HG03571 (cell line): ENCODE measurements at regions not wholly inside any gene's neighbourhood (a gene's known extent, or its start where the extent isn't known, plus 50 kb on each side); places are given as distances from the start of the nearest gene placed in this dataset.

Source experiments
- ATAC-seq: cut with Tn5 transposase; IDR thresholded peaks from one replicate; pipeline ENCODE4 v1.9.1; 2021; ENCODE audit not compliant: unreplicated experiment

DNA sequence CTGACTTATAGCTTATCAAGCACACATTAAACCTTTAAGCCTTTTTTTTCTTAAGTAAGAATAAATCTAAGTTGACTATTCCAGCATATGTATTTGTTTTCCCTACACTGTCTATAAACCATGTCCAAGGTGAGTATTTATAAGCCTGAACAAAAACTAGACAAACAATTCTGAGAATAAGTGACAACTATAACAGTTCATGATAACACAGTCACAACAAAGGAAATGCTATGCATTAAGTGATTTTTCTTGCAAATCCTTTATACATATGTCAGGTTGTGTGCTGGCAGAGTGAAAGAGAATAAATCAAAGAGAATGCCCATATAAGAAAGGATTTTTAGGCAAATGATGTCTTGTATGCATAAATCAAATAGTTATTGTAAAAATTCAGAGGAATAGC, 408.8 kb upstream of the KIF2A start:
- ATAC-seq: no peak

DNA sequence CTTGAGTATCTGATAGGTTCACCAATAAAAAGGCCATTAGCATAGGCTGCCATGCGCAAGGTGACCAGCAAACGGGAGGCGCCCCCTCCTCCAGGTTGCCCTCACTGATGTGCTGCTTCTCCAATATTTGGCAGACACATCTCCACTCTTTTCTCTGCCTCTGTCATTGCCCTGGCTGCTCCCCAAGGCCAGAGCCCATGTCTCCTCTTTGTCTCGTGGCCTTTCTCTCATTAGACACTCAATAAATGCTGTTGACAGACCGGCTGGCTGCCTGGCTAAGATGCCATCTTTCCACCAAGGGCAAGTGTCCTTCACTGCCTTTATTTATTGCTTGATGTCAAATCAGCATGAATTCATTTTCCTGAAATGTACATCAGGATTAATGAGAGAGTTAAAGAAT, 404.0 kb upstream of the KIF2A start:
- no peak for ATAC-seq

DNA sequence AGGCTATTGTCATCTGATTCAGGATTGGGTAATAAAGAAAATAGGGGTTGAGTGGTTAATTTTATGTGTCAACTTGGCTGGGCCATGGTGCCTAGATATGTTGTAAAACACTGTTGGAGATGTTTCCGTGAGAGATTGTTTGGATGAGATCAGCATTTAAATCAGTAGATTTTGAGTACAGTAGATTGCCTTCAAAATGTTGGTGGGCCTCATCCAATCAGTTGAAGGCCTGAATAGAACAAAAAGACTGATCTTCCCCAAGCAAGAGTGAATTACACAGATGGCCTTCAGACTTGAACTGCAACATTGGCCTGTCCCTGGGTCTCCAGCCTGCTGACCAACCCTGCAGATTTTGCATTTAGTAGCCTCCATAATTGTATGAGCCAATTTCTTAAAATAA, 401.3 kb upstream of the KIF2A start:
- no peak for ATAC-seq

DNA sequence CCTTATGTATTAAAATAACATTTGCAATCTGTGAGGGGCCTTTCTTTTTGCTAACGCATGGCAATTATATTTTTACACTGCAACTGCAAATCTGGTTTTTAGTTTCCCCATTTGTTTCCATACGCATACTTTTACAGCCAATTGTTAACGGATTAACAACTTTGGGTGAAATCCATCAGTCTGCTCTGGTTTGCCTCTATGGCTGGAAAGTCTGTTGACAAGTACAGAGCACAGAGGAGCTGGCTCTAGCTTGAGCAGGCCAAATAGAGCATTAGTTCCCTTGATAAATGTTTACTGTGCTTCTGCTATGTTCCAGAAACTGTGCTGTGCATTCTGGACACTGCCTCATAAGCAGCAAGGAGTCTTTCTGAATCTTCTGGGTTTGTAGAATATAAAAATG, 400.4 kb upstream of the KIF2A start:
- no peak for ATAC-seq

DNA sequence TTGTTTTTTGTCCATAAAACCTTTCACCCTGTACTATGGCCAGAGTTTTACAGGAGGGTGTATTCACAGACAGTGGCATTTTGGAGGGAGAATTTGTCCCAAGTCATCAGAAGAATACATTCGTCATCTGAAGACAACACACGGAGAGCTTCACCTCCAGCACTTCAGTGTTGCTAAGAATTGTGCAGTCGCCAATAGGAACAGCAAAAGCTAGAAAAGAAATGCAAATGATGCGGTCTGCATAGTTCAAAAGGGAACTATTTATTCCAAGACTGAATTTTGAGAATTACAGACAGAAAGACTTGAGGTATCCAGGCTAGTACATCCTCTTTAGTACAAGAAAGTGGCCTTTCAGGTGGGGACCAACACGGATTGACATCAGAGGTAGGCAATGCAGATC, 399.2 kb upstream of the KIF2A start:
- no peak for ATAC-seq

DNA sequence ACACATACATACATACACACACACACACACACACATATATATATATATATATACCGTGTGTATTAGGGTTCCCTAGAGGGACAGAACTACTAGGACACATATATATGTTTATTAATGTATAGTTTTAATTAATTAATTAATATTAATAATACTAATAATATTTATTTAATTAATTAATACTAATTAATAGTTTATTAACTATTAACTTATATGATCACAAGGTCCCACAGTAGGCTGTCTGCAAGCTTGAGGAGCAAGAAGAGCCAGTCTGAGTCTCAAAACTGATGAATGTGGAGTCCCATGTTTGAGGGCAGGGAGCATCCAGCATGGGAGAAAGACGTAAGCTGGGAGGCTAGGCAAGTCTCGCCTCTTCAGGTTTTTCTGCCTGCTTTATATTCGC, 398.0 kb upstream of the KIF2A start:
- ATAC-seq: no peak

DNA sequence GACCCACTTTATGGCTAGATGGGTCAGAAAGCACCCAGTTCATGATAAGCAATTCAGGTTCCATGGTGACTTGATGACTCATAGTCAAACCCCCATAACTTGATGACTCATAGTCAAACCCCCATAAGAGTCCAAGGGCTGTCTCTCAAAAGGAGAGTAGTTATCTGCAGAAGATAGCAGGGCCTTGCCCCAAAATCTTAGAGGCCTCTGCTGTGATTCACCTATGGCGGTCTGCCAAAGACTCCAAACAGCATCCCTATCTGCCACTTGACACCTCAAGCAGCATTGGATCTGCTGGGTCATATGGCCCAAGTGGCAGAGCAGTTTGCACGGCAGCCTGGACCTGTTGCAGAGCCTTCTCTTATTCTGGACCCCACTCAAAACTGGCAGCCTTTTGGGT, 395.2 kb upstream of the KIF2A start:
- ATAC-seq: no peak

DNA sequence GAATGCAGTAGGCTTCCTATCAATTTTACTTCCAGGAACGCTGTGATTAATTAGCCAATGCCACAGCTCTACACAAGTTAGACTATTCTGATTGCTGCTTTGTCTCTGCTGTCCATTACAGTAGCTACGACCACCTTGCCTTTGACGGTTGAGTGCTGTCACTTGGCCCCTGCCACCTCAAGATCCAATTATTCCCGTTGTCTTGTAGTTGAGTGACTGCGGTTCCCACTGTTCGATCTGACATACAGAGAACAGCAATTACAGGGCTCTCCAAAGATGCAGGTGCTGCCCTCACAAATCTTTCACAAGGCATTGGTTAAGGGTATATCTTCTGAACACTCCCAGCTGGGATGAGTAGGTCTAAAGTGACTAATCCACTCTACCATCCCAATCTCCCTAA, 393.4 kb upstream of the KIF2A start:
- no peak for ATAC-seq

DNA sequence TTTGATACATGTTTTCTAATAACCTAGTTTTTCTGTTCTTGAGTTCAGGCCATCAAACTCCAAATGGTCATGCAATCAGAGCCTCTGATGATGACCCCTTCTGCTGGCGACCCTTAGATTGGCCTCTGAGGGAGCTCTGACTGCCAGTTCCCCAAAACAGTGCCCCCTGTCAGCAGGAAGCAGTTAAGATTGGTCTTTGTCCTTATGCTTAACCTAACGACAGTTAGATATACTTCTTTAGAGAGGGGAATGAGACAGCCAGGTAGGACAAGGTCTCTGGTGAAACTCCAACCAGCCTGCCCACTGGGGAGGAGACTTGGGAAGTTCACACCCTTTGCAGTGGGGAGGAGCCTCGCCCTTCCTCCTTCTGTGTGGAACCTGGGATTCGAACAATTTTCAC, 390.4 kb upstream of the KIF2A start:
- ATAC-seq: no peak

DNA sequence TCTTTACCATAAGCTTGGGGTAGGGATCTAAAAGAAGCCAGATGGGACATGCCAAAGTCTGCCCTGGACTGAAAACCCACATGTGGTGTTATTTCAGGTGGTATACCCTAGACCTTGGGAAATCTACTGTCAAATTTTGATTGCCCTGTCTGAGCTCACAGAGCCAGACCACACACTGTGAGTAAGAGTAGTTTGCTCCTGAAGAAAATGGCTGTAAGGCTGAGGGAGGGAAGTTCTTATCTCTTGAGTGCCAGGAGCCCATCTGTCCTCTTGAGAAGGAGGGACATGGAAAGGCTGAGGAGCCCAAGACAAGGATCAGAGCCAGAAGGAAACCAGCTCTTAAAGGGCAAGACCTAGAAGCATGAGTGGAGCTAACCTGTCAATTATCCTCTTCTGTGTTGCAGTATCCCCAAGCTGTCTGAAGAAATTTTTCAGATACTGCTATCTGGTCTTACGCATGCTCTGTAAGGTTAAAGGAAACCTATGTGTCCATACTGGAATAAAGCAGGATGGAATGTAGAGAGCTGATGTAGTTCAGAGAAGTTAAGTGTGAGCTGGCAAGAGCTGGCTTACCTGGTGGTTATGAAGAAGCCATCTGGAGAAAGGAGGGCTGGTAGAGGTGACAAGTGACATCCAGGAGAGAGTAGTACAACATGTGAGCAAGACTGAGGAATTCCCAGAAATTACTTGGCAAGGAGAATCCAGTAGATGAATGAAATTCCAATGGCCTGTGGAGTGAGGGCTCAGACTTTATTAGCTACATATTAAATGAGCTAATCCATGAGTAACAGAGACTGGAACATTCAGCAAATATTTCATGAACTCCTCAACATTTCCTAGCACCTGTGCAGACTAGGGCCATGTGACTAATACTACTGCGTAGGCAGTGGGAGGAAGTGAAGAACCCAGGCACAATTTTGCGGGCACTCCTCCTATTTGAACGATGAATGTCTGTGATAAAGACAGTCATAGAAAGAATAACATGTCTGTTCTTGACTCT, 389.1 kb upstream of the KIF2A start:
- no peak for ATAC-seq

DNA sequence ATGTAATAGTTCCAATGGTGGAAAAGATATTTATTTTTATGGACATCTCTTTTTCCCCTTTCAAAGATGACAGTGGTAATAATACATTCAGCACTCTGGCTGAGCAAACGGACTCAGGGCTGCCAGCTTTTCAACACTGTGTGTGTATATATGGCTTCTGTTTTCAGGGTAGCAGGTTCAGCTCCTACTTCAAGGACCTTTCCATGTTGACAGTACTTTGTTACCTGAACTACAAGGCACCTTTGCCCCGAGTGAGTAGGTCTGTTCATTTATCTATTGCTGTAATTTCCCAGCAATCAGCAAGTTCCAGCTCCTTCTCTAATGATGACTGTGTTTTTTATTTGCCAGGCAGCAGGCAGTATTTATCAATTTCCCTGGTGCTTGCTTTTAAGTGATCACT, 387.4 kb upstream of the KIF2A start:
- ATAC-seq: no peak

DNA sequence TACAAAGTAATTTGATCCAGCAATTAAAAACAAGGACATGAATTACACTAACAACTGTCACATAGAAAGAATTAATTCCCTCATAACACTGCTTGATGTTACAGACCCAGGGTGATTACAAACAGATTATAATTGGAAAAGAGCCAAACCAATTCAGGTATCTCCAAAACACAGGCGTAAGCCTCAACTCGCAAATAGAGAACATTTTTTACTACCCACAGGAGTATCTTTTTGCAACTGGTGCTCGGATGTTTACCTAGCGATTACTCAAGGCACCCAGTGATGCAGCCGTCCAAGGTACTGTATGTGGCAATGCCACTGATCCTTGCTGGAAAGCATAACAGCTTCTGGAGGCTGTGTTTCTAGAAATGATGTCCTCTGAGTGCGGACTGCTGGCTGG, 386.1 kb upstream of the KIF2A start:
- ATAC-seq: no peak

DNA sequence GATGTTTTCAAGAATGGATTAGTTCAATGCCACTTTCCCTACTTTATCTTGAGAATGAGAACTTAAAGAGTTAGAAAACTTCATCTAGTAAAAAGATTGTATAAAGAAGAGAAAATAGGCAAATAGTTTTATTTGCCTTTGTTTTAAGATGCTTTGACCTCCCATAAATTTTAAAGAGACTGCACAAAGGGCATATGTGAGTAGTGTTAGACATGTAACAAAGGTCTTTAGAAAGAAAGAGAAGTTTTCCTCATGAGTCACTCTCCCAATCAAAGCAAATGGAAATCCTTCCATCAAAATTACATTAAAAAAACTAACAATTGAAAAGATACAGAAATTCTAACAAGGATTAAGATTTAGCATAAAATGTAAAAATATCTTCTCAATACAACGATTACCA, 381.8 kb upstream of the KIF2A start:
- no peak for ATAC-seq

DNA sequence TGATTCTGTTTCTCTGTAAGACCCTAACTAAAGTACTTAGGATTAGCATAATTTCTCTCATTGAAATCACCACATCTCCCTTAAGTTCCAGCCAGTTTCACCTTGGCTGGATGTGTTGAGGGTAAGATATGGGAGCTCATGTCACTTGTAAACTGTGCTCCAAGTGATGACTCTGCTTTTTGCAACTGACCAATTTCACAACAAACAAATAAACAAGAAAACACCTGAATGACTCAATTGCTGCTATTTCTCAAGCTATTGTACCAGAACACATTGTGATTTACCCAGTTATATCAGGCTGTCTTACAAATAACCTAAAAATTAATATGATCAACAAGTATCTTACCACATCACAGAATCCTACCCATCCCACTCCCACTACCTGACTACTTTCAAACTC, 379.1 kb upstream of the KIF2A start:
- no peak for ATAC-seq

DNA sequence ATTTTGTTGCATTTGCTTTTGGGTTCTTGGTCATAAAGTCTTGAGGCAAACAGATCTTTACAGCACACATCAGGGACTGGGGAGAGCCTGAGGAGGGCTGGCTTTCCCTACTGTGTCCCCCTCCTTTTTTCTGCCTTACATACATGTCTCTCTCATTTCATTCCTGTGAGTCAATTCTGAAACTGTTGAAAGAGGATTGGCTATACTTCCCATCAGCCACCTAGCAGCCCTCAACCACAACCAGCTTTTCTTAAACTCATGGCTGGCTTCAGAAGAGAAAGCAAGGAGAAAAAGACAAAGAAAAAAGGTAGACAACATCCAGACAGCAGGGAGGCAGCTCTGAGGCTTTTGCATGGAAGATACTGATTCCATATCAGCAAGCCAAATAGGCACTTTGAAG, 374.8 kb upstream of the KIF2A start:
- no peak for ATAC-seq

DNA sequence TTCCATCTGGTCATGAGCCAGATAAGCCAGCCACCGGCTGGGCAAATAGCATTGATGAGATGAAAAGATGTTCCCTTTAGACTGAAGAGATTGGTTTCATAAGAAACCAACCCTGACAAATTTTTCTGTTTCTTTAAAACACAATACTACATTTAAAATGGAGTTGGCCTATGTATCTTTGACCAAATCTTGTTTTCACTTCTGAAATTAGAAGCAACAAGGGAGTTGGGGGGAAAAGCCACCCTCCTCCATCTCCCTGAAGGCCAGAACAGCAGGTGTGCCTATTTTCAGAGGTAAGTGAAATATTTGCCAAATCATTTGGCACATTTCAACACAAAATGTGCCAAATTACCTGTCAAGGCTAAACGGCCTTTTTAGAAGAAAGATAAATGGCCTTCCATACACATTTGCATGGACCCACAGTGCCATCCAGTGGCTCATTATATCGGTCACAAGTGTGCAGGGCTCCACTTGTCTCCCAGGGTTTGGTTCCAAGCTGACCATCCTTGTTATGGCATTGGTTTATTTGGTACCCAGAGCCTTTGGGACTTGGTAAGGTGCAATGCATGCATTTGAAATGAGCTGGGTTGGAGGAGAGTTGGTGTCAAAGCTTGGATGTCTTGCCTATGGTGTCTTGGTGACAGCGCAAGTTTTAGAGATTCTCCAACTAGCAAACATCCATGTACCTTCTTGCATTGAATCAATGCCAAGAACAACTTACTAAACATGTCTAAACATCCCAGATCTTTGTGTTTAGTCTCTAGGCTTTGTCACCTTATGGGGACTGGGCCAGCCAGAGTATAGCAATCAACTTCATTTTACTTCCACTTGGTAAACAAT, 372.0 kb upstream of the KIF2A start:
- no peak for ATAC-seq

DNA sequence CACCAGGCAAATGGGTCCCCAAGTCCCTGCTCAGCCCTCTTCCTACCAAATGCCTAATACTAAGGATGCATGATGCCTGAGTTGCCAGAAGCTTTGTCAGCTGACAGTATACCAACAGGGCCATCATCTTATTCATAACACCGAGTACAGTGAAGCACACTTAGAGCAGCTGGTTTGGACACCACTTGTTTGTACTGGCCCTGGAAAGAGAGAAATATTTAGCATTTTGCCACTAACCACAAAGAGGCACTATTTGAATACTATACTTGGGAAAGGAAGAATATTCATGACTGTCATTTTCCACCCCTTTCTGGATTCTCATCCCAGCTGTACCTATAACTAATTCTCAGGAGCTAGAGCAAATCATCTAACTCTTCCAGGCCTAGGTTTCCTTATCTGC, 364.4 kb upstream of the KIF2A start:
- no peak for ATAC-seq

DNA sequence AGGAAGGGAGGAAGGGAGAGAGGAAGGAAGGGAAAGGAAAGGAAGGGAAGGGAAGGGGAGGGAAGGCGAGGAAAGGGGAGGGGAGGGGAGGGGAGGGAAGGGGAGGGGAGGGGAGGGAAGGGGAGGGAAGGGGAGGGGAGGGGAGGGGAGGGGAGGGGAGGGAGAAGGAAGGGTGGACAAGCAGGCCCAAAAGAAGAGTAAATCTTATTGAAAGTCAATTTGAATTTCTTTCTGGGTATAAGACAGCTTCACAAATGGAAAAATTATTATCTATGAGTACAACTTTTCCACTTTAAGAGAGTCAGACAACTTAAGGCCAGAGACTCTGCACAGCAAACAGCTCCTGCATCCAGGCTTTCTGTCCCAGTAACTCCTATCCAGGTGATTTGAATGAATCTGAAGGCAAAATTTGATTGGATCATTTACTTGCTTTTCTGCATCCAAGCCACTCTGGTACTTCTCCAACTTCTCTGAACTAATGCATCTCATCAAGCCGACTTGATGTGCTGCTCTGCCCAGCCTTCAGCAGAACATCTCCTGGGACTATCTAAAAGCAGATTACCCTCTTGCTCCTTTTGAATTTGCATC, 363.4 kb upstream of the KIF2A start:
- ATAC-seq: no peak

DNA sequence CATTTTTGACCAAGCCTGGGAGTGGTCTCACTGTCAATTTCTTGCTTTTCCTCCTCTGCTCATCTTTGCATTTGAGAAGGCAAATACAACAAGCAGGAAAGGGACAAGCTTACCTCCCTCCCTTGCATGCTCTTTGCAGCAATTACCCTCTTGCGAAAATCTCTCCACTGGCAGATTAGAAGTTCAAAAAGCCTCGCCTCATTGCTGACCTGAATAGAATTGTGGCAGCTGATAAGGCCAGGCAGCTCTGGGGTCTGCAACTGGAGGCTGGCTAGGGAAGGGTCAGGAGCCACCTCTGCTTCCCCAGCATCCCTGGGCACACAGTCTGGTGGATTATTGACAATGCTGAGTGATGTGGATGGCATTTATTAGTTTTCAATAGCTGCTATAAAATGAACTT, 362.3 kb upstream of the KIF2A start:
- no peak for ATAC-seq

DNA sequence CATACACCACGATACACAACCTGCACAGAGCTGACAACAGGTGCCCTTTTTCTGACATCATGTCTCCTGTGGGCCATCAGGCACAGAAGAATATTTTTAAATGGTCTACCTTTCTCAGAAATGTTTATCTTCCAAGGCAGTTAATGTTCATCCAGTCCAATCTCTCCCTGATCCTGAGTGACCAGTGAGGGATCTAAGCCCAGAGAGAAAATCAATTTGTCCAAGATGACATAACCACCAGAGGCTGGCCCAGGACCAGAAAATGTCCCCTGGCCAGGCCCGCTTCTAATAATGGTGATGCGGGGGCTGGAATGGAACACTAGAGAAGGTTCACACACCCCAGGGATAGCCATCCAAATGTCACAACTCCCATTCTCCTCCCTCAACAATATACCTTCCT, 357.9 kb upstream of the KIF2A start:
- ATAC-seq: no peak

DNA sequence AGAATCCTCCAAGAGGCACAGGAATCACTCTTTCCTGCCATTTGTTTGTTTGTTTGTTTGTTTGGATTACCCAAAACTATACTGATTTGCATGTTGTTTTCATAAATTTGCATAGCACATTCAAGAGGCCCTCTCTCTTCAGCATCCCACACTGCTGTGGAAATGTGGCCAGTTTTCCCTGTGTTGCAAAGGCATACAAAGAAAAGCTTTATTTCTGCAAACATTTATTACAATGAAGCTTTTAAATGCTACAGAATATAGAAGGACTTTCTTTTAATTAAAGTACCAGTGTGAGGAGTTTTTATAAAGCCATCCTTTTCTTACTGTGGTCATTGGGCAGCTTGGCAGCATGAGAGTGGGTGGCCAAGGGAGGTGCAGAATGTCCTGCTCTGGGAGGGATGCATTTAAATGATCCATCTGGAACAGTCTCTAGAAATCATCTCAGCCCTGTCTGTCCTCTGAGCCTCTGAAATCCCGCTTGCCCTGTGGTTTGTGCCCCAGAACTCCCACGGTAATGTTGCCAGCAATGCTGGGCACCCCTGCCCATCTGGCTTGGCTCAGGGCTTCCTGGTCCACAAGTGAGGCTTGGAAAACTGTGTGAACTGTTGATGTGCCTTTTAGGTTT, 356.8 kb upstream of the KIF2A start:
- no peak for ATAC-seq
